ENCODE measurements at regions not wholly inside any gene's neighbourhood (a gene's known extent, or its start where the extent isn't known, plus 50 kb on each side); places are given as distances from the start of the nearest gene placed in this dataset.

DNA sequence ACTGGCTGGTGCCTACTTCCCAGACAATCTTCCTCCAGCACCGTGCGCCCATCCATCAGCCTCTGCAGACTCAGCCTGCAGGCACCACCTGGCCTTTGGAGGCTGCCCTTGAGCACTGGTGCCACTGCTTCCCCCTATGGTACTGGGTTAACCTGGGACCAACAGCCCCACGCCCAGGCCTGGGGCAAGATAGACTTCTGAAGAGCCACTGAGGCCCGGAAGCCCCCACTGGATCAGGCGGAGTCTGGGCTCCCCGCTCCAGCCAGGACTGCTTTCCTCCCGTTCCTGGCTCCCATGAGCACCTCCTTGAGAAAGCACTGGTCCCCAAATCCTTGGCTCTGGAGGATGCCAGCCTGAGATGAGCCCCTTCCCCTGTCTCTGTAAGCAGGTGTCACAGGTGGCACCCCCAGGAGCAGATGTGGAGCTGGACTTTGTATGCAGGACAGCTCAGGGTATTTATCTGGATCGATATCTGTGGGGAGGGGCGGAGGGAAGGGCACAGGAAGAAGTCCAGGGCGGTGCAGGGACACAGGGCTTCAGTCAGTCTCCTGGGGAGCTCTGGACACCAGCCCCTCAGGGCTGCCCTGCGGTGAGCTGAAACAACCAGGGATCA is 206.5 kb upstream of the PPP2R2D start:
- DNase-seq, result no peak

DNA sequence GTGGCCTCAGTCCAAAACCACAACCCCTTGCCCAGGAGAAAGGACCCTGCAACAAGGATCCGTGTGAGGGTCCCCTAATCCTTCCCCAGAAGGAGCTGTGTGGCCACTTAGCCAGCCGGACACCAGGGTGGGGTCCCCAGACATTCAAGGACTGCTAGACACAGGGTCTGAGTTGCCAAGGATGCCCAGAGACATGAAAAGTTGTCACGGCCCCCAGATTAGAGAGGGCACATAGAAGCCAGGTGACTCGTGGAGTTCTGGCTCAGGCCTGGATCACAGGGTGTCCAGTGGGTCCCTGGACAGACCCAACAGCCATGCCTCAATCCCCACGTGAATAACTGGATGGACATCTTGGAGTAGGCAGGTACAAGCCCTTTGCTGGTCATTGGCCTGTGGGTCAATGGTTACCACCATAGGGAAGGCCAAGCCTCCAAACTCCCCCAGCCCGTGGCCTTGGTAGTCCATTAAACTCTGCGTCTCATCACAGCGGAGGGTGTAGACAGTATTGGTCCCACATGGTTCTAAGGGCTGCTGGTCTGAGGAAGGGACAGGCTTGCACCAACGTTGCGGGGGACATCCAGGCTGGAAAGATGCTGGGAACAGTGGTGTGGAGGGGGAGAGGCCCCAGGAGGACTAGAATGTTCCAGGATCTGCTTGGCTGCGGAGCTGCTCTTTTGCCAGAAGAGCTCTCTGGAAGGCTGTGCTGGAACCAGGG is 205.9 kb upstream of the PPP2R2D start:
- no peak for DNase-seq

DNA sequence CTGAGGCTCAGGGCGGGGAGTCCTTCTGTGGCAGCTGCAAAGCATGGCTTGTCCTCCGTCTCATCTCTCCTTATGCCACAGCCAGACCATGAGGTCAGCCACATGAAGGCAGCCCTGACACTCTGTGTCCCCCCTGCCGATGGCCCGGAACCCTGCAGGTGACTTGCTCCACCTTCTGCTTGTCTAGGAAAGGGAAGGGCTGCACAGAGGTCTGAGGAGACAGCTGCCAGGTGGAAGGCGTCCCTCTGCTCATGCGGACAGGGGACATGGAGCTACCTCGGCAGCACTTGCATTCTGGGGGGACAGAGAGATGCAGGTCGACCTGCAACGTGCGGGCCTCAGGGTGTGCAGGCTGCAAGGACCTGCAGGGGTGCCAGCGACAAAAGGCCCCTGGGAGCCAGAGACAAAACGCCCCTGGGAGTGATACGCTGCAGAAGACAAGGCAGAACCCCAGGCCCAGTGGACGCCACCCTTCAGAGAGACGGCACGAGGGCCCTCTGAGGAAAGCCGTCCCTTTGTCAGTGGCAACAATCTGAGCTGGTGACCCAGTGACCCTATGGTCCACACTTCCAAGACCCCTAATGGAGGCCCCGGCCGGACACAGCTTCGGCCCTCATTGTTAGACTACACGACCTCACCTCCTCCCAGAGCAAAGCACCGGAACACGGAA is 205.2 kb upstream of the PPP2R2D start:
- DNase-seq, result no peak

DNA sequence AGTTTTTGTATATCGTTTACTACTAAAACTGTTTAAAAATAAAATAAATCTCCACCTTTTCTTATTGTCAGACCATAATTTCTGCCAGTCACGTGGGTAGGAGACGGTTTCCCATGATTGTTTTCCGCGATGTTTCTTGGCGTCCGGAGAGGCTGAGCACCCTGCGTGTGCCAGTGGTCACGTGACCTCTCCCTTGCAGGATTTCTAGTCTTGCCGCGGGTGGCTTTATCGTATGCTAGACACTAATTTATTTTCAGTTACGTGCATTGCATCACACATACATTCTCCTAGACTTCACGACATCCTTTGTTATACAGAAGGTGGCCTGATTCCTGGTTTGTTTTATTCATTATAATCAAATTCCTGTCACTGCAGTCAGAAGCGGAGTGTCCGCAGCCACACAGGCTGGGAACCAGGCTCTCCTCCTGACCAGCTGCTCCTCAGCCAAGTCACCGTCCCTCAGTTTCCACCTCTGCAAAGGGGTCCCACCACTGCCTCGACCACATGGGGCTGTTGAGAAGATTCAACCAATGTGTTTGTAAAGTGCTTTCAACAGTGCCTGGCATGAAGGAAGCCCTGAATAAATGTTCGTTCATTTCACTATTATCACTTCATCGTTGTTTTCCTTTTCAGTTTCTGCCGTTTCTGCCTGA is 203.2 kb upstream of the PPP2R2D start:
- DNase-seq, result peak in 1 of 2 experiments; percentile 1

GRCh38 chr10:131698232-131698631 is 202.6 kb upstream of the PPP2R2D start:
- DNase-seq, result no peak

- no peak for DNase-seq
These were observed 201.8 kb upstream of the PPP2R2D start for GRCh38 chr10:131698986-131699385.

DNA sequence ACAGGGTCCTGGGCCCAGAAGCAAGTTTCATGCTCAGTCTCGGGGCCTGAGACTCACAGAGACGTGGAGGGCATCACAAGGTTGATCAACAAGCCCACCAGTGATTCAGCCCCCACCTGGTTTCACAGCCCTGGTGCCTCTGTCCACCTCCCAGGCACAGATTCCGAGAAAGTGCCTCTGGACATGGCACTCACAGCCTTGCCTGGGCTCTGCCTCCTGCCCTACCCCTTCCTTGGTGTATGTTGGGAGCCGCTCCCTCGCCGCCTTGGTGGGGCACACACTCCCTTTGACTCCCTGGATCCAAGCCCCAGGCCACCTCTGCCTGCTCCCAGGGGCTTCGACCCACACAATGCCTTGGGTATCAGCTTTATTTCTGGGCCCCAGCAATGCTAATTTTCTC is 200.8 kb upstream of the PPP2R2D start:
- DNase-seq, result no peak

- DNase-seq, result no peak
These were observed 200.3 kb upstream of the PPP2R2D start for GRCh38 chr10:131700506-131700905.

GRCh38 chr10:131701131-131701947 is 199.5 kb upstream of the PPP2R2D start:
- no peak for DNase-seq

DNA sequence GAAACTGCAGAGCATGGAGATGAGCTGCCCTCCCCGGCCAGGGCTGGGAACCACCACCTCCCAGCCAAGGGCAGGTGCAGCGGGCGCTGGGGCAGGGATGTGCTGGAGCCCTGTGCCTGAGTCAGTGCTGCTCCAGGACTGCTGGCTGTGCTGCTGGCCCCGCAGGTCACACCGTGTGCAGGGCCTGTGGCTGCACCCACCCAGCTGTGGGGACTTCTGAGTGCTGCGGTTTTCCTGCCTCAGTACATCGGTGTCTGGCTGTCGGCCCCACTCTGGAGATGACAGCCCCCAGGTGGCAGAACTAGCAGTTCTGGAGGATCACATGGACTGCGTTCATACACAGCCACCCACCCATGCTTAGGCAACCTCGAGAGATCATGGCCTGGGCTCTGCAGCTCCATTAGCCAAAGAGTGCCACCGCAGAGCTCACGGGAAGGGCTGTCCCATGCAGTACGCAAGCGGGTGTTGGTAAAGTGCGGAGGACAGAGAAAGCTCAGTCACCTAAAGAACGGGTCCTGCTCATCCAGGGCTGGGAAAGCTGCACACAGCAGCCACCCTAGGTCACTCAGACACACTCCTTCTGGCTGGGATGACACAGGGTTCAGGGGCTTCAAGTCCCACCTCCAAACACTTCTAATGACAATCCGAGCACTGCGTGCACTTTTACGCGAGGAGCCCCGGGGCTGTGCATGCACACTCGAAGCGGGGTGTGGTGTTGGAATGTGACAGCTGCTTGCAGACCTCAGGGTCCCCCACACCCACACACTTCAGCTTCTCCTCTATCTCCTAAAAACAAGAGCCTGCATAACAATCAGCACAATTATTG is 198.1 kb upstream of the PPP2R2D start:
- no peak for DNase-seq

- DNase-seq, result no peak
These were observed 197.3 kb upstream of the PPP2R2D start for GRCh38 chr10:131703541-131703940.

- no peak for DNase-seq
These were observed 196.9 kb upstream of the PPP2R2D start for GRCh38 chr10:131703941-131704340.

- DNase-seq, result no peak
These were observed 194.3 kb upstream of the PPP2R2D start for GRCh38 chr10:131706476-131706875.

GRCh38 chr10:131706952-131707351 is 193.9 kb upstream of the PPP2R2D start:
- DNase-seq, result no peak

GRCh38 chr10:131708225-131708880 is 192.5 kb upstream of the PPP2R2D start:
- no peak for DNase-seq

- no peak for DNase-seq
These were observed 190.5 kb upstream of the PPP2R2D start for GRCh38 chr10:131710142-131710861.

GRCh38 chr10:131722121-131722520 is 178.7 kb upstream of the PPP2R2D start:
- no peak for DNase-seq

- no peak for DNase-seq
These were observed 178.1 kb upstream of the PPP2R2D start for GRCh38 chr10:131722525-131723264.

GRCh38 chr10:131723297-131724168 is 177.3 kb upstream of the PPP2R2D start:
- no peak for DNase-seq
